HUES64 (cell line): ENCODE measurements at regions not wholly inside any gene's neighbourhood (a gene's known extent, or its start where the extent isn't known, plus 50 kb on each side); places are given as distances from the start of the nearest gene placed in this dataset.

Experiments used
- H3K27ac ChIP-seq: 2 replicates; pipeline ENCODE4 v1.7.0; 2013; ENCODE audit warnings: low read depth, low read length, inconsistent platforms
- H3K27me3 ChIP-seq: 2 replicates; pipeline ENCODE4 v1.6.1; 2013; ENCODE audit warnings: mild to moderate bottlenecking, low read length; ENCODE audit not compliant: insufficient read depth
- H3K36me3 ChIP-seq: 2 replicates; pipeline ENCODE4 v1.6.1; 2013; ENCODE audit warnings: mild to moderate bottlenecking, low read length; ENCODE audit not compliant: insufficient read depth
- H3K4me1 ChIP-seq: 2 replicates; pipeline ENCODE4 v1.6.1; 2013; ENCODE audit warnings: mild to moderate bottlenecking, low read length, moderate library complexity; ENCODE audit not compliant: insufficient read depth
- H3K4me3 ChIP-seq: 2 replicates; pipeline ENCODE4 v1.5.1; 2013; ENCODE audit warnings: mild to moderate bottlenecking, low read length, moderate library complexity
- H3K9ac ChIP-seq: 2 replicates; pipeline ENCODE4 v1.6.1; 2013; ENCODE audit warnings: mild to moderate bottlenecking, low read depth, low read length
- H3K9me3 ChIP-seq: 2 replicates; pipeline ENCODE4 v1.6.1; 2013; ENCODE audit warnings: low read depth, low read length; ENCODE audit not compliant: insufficient read depth
- WGBS: fragments of 150-250, 120-280 bp; methylation state at CpG from one replicate; pipeline ENCODE4 v1.1.7; 2013; ENCODE audit warnings: missing lambda C conversion rate; 5-methylcytosine and 5-hydroxymethylcytosine counted together

DNA sequence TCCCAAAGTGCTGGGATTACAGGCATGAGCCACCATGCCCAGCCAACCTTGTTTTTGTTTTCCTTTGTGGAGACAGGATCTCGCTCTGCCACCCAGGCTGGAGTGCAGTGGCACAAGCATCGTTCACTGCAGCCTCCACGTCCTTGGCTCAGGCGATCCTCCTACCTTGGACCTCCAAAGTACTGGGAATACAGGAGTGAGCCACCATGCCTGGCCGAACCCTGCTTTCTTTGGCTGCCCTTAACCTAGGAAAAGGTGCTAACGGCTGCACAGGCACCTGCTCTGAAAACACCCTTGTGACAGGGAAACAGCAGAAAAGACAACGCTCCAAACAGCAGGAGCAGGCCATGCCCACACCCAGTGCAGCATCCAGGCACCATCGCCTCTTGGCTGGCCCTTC, 71.9 kb downstream of the OAT start:
- WGBS = 92% methylated on average over 8 of the region's 8 CpGs
- no peak overlapping the region for H3K27ac ChIP-seq
- H3K9me3 ChIP-seq = no peaks in the 10 kb centered on the region
- H3K9ac ChIP-seq = no peak overlapping the region
- H3K4me1 ChIP-seq = no peaks in the 10 kb centered on the region; the same call in 1 of the 2 replicates
- H3K27me3 ChIP-seq = no peaks in the 10 kb centered on the region
- H3K4me3 ChIP-seq = no peak overlapping the region
- no peaks in the 10 kb centered on the region for H3K36me3 ChIP-seq

DNA sequence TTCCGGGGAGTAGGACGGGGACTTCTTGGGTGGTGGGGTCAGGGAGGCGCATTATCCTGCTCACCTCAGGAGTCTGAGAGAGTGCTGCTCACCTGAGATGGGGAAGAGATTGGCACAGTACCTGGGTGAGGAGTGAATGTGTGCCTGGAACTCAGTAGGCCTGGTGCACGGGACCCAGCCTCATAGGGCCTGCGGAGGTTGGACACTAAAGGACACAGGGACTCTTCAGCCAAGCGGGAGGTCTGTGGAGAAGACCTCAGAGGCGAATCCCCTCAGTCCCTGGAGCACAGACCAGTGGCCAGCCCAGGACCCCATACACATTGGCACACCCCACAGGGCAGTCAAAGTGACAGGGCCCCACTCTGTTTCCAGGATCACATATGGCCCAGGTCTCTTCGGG, 73.2 kb downstream of the OAT start:
- no peak overlapping the region for H3K27ac ChIP-seq
- no peaks in the 10 kb centered on the region for H3K27me3 ChIP-seq
- no peaks in the 10 kb centered on the region; the same call in 1 of the 2 replicates for H3K4me1 ChIP-seq
- no peaks in the 10 kb centered on the region for H3K36me3 ChIP-seq
- H3K9me3 ChIP-seq = no peaks in the 10 kb centered on the region
- no peak overlapping the region for H3K9ac ChIP-seq
- 92% methylated on average over 8 of the region's 8 CpGs for WGBS
- no peak overlapping the region for H3K4me3 ChIP-seq

DNA sequence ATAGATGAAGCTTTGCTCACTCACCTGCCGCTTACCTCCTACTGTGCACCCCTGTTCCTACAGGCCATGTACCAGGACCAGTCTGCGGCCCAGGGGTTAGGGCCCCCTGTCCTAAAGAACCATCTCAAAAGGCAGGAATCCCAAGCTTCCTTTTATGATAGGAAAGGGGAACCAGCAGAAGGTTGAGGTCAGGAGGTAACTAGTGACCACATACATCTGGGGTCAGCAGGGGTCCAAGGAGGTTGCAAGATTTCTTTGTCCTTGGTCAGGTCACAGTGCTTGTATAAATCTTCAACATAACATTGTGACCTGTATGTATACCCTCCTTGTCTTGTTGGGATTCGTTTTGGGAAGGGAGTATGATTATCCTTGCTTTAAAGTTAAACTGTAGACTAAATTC, 73.8 kb downstream of the OAT start:
- Histone ChIP-seq H3K9ac (no peak overlapping the region), H3K4me1 (no peaks in the 10 kb centered on the region; the same call in 1 of the 2 replicates), H3K4me3 (no peak overlapping the region), H3K27ac (no peak overlapping the region), H3K27me3 (no peaks in the 10 kb centered on the region), H3K9me3 (no peaks in the 10 kb centered on the region), H3K36me3 (no peaks in the 10 kb centered on the region)
- 86% methylated on average over 3 of the region's 3 CpGs for WGBS

DNA sequence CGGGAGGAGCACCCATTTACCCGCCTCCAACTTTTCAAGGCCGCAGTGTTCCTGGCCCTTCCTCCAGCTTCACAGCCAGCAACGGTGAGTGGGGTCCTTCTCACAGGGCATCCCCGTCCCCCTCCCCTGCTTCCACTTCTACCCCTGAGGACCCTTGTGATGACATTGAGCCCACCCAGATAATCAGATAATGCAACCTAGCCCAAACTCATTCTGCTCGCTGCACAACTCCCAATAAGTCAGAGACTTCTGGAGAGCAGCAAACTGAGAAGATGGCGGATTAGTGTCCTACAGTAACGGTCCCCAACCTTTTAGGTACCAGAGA, 74.5 kb downstream of the OAT start:
- 93% methylated on average over 8 of the region's 8 CpGs for WGBS
- H3K36me3 ChIP-seq = no peaks in the 10 kb centered on the region

GRCh38 chr10:124343351-124344265, 75.1 kb downstream of the OAT start:
- H3K9ac ChIP-seq = no peak overlapping the region
- no peaks in the 10 kb centered on the region; the same call in 1 of the 2 replicates for H3K4me1 ChIP-seq
- no peaks in the 10 kb centered on the region for H3K27me3 ChIP-seq
- H3K4me3 ChIP-seq = no peak overlapping the region
- H3K27ac ChIP-seq = no peak overlapping the region
- no peaks in the 10 kb centered on the region for H3K36me3 ChIP-seq
- whole genome bisulfite sequencing = 92% methylated on average over 14 of the region's 14 CpGs
- H3K9me3 ChIP-seq = no peaks in the 10 kb centered on the region

More for the DNA sequence above, 74.5 kb downstream of the OAT start:
- Histone ChIP-seq H3K9me3 (no peaks in the 10 kb centered on the region), H3K27me3 (no peaks in the 10 kb centered on the region), H3K4me3 (no peak overlapping the region), H3K9ac (no peak overlapping the region), H3K4me1 (no peaks in the 10 kb centered on the region; the same call in 1 of the 2 replicates), H3K27ac (no peak overlapping the region)

- WGBS = 95% methylated on average over 5 of the region's 5 CpGs
Measured at GRCh38 chr10:124342821-124343170, 75.9 kb downstream of the OAT start.

DNA sequence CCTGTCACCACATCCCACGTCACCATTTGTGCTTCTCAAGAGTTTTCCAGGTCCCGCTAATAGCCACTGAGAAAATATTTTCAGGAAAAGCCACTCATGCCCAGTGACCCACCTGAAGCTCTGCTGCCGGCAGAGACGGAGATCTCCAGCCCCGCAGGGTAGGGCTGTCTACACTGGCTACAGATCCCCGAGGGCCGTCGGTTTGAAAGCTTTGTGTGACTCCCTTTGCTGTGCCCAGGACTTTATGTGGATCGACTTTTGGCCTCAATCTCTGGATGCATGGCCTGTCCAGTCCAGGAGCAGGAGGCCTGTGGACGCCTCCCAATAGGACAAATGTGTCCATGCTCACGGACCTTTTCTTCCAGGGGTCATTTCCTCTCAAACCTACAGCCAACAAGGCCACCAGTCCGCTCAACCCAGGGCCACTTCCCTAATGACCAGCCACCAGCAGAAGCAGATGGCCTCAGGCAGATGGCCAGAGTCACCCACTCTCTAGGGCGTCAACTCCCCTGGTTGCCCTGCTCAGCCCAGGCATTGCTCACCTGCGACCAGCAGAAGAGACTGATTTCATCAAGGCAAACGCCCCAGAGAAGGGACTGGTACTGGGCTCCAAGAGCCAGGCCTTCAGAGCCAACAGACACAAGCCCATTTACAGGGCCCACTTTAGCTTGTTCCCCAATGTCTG, 76.4 kb downstream of the OAT start:
- Histone ChIP-seq H3K27me3 (no peaks in the 10 kb centered on the region), H3K4me3 (no peak overlapping the region), H3K9me3 (no peaks in the 10 kb centered on the region), H3K27ac (no peak overlapping the region), H3K4me1 (no peaks in the 10 kb centered on the region), H3K36me3 (no peaks in the 10 kb centered on the region), H3K9ac (no peak overlapping the region)
- WGBS = 91% methylated on average over 15 of the region's 15 CpGs

More at GRCh38 chr10:124342821-124343170, 75.9 kb downstream of the OAT start:
- no peak overlapping the region for H3K4me3 ChIP-seq
- H3K4me1 ChIP-seq = no peaks in the 10 kb centered on the region
- no peaks in the 10 kb centered on the region for H3K36me3 ChIP-seq
- H3K9me3 ChIP-seq = no peaks in the 10 kb centered on the region
- H3K27ac ChIP-seq = no peak overlapping the region
- no peaks in the 10 kb centered on the region for H3K27me3 ChIP-seq
- H3K9ac ChIP-seq = no peak overlapping the region

DNA sequence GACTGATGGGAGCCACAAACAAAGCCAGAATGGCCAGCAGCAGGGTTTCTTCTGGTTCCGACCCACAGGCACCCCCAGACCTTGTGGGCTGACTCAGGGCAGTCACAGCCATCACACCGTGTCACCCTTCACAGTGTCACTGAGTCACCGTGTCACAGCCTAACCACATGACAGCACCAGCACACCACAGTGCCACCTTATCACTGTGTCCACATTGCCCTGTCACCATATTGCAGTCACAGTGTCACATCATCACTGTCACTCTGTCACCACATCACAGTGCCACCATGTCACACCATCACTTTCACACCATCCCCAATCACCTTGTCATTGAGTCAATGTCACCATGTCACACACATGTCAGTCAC, 77.0 kb downstream of the OAT start:
- no peak overlapping the region for H3K27ac ChIP-seq
- H3K4me3 ChIP-seq = no peak overlapping the region
- no peaks in the 10 kb centered on the region for H3K9me3 ChIP-seq
- H3K9ac ChIP-seq = no peak overlapping the region
- no peaks in the 10 kb centered on the region for H3K27me3 ChIP-seq
- WGBS = 86% methylated on average over 3 of the region's 3 CpGs
- H3K36me3 ChIP-seq = no peaks in the 10 kb centered on the region
- no peaks in the 10 kb centered on the region for H3K4me1 ChIP-seq

GRCh38 chr10:124340033-124340760, 78.5 kb downstream of the OAT start:
- Histone ChIP-seq H3K27ac (no peak overlapping the region), H3K9ac (no peak overlapping the region), H3K36me3 (no peaks in the 10 kb centered on the region), H3K9me3 (no peaks in the 10 kb centered on the region), H3K4me1 (no peaks in the 10 kb centered on the region), H3K4me3 (no peak overlapping the region), H3K27me3 (no peaks in the 10 kb centered on the region)
- WGBS = 94% methylated on average over 10 of the region's 10 CpGs

DNA sequence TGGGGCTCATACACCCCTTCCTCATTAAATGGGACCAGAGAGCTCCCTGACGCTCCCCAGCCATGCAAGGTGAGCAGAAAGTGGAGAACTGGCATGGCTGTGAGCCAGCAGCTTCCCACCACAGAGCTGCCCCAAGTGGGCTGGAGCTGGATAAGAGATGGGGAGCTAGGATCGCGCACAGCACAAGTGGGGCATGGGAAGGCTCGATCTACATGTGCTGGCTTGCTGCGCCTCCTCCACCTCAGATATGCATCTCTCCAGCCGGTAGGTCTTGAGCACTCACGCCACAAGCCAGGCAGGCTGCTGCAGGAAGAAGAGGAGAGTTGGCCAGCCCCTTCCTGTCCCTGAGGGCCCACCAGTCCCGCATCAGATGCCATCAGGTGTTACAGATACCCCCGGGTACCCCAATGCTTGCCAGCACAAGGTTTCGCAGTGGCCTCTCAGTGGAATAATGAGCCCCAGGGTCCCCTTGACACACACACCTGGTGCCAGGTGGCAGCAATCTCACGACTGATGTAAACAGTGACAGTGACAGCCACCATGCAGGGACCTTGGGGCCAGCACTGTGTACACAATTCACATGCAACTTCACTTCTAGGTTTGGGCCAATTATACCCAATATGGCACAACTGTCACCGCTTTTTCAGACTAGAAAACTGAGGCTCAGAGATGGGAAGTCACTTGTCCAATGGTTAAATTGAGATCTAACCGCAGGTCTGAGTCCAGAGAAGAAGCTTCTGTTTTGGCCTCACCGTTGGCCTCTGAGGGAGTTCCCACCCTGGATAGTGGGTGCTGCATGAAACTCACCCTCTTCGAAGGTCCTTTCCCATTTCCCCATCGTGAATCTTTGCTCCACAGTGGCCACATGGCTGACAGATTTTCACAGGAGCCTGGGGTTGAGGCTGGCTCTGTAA, 79.3 kb downstream of the OAT start:
- Histone ChIP-seq H3K9ac (no peak overlapping the region), H3K27ac (no peak overlapping the region), H3K9me3 (no peaks in the 10 kb centered on the region), H3K36me3 (no peaks in the 10 kb centered on the region), H3K4me3 (no peak overlapping the region), H3K27me3 (no peaks in the 10 kb centered on the region), H3K4me1 (no peaks in the 10 kb centered on the region)
- WGBS = 93% methylated on average over 16 of the region's 16 CpGs
